M059J (cell line): ENCODE measurements at regions not wholly inside any gene's neighbourhood (a gene's known extent, or its start where the extent isn't known, plus 50 kb on each side); places are given as distances from the start of the nearest gene placed in this dataset.
A peak's percentile ranks its signal among the peaks of the same experiment; 100 is the strongest.
"Not testable (repeated sequence)": the region's sequence is repeated elsewhere in the genome, so short reads cannot be mapped to it uniquely, and the experiment has no call there.

Experiments
- DNase-seq: peaks from one replicate; pipeline ENCODE4 v3.0.0-alpha.2; 2012; ENCODE audit warnings: low read depth

DNA sequence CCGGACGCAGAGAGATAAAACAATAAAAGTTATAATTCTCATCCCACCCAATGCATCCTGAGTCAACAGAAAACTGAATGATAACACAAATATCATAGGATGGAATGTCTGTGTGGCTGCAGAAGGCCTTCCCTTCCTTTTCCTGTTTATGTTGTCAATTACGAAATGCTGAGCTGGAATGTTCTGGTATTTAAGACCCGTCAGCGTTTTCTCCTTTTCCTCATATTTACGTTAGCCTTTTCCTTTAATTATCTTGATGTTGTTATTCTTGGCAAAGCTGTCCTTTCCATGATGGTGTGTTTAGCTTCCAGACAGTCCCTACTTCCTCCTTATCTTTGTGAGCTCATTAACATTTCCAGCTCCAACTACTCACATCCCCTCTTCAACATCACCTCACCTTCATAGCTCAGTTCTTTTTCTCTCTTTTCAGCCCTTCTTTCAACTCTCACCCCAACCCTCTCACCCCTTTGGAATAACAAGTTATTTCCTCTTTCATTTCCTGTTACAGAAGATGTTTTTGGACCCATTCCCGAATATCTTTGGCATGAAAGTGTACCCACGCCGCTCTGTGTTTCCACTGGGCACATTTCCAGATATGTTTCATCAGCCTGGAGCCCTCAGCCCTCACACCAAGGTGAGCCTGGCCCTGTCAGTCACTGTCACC, 221.6 kb downstream of the NR2F1-AS1 start:
- DNase-seq: peak; percentile 85

DNA sequence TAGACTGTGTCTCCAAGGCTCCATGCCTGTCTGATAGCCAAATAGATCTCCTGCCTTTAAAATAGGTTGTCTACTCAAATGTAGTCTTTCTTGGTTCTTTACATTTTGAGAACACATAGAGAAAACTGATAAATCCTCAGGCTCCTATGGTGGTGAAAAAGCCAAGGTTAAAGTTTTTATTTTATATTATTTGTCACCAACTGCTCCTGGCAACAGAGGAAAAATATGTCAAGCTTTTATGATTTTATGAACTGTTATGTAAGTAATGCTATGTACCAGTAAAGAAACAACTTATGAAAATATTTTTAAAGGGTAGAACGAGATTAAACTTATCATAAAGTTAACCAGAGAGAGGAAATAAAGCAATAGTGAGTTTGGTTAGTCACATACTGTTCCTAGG, 222.8 kb downstream of the NR2F1-AS1 start:
- DNase-seq: no peak

DNA sequence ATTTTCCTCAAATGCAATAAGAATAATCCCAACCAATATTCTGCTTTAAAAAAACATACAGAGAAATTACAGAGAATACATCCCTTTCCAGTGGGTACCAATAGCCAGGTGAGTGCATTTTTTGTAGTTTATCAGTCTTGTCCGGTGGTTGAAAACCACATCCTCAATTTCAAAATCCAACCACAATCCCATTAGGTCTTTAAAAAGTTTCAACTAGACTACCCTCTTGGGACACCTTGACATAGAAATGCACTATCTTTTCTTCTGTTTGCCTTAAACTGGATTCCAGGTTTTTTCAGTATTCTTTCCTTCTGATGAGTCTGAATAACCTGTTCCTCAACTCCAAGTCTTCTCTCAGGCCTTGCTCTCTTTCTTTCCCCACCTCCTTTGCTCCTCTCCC, 223.3 kb downstream of the NR2F1-AS1 start:
- DNase-seq: no peak

DNA sequence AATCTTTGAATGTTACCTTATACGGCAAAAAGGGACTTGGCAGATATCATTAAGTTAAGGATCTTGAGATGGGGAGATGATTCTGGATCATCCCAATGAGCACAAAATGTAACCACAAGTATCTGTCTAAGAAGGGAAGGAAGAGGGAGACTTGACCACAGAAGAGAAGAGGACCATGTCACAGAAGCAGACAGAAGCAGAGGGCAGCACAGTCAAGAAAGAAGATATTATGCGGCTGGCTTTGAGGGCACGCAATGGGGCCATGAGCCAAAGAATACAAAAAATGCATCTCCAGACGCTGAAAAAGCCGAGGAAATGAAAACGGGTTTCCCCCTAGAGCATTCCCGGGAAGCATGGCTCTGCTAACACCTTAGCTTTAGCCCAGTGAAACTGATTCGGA, 225.3 kb downstream of the NR2F1-AS1 start:
- DNase-seq: peak; percentile 69

DNA sequence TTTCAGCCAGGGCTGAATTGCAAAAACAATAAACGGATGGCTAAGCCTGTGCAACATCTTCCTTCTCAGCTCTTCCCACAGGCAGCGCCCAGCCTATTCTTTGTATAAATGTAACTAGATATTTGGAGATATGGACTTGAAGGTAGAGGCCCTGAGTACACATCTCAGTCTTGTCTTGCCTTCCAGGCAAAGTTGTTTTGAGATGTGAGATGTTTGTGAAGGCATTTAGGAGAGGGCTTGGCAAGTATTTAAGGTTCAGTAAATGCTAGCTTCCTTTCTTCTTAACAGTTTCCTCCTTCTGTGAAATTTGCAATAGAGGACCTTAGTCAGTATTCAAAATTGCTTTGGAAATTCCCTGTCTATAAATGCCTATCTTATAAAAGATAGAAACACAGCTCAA, 228.8 kb downstream of the NR2F1-AS1 start:
- DNase-seq: no peak

DNA sequence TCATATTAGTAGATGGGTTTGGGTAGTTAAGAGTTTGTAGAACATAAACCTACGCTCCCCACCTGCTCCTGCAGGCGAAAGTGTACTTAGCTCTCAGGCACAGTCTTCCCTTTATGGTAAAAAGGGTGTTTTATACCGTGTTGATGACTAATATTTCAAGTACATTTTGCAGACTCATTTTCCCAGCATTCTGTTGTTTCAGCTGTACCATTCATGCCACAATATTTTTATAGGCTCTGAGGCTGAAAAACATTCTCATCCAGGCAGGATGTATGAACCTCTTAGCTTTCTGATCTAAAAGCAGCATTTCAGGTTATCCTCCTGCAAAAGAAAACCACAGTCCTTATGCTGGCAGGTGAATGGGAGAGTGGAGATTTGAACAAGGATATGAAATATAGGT, 231.4 kb downstream of the NR2F1-AS1 start:
- peak; percentile 59 for DNase-seq

DNA sequence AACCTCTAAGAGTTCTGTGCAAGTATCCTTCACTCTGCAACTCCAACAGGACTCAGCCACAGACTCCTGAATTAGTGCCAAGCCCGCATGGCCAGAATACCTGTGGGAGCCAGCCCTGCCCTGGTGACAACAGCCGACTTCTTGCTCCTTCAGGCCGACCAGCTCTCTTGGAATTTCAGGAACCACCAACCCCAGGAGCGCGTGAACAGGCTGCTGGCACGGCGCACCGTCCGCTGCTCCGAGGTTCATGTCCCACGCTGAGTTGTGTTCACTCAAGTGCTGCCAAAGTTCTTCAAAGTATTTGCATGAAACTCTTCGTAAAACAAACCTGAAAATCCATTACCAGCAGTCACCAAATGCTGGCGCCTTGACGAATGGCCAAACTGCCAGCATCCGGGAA, 232.8 kb downstream of the NR2F1-AS1 start:
- peak; percentile 80 for DNase-seq

DNA sequence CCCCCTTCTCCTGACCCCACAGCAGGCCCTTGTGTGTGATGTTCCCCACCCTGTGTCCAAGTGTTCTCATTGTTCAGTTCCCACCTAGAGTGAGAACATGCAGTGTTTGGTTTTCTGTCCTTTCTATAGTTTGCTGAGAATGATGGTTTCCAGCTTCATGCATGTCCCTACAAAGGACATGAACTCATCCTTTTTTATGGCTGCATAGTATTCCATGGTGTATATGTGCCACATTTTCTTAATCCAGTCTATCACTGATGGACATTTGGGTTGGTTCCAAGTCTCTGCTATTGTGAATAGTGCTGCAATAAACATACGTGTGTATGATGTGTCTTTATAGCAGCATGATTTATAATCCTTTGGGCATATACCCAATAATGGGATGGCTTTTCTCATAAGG, 234.2 kb downstream of the NR2F1-AS1 start:
- DNase-seq: not testable (repeated sequence)

DNA sequence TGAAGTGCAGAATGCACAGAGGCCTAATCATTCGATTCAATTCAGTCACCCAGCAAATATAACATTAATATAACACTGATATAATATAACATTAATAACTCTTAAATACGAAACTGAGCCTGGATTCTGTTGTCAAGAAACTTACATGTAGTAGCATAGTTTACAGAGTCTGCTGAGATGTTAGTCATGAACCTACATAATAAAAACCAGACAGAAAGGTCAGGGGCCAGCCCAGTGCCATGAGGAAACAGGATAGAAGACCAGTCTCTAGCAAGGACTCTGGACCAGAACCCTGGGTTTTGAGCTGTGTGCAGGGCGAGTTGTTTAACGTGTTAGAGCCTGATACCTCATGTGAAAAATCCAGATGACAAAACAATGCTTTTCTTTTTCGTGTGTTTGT, 234.7 kb downstream of the NR2F1-AS1 start:
- no peak for DNase-seq

DNA sequence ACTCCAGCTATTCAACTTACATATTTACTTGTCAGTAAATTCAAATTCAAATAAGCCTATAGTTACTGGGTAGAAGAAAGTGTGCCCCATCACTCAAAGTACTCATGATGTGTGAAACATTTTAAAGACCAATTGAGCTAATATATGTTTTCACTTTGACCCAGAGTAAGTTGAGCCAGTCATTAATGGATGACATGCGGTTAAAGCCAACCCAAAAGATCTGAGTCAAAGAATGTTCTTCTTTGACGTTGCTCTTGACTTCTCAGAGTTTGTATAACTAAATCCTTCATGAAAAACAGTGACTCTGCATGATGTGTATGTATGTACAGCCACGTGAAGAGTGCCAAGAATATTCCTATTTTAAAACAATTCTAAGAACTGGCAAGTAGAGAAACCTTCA, 237.4 kb downstream of the NR2F1-AS1 start:
- no peak for DNase-seq

DNA sequence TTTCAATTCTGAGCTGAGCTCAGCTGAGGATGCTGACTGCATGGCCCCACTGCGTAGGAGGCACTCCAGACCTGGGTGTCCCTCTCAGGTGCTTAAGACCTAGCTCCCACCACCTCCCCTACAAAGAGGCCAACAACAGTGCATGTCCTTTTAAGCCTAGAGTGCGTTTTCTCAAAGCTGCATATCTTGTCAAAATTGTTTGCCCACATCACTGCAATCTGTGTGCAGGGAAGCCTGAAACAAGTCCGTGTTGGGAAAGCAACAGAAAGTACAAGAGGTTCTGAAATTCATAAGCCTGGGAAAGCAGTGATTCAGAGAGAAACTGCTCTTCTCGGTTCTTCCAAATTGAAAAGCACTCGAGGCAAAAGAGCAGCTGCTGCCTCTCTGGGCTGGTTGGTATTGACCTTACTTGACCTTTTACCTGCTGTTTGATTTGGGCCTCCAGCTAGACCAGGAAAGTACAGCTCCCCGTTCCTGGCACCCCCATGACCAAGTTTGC, 238.4 kb downstream of the NR2F1-AS1 start:
- DNase-seq: no peak

DNA sequence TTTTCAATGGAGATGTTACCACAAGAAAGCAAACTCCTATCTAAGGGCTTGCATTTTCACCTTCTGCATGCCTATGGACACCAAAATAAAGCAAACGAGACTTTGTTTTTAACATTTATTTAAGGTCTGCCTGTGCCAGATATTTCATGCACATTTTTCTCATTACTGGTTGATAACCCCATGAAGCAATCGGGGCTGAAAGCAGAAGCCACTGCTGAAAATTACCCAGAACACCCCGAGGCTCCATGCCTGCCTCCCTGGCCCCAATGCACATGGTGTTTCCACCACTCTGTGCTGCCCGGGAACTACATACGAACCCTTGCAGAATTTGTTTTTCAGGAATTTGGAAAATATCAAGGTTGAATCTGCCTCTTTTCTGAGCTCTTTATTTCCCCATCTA, 240.1 kb downstream of the NR2F1-AS1 start:
- DNase-seq: no peak

DNA sequence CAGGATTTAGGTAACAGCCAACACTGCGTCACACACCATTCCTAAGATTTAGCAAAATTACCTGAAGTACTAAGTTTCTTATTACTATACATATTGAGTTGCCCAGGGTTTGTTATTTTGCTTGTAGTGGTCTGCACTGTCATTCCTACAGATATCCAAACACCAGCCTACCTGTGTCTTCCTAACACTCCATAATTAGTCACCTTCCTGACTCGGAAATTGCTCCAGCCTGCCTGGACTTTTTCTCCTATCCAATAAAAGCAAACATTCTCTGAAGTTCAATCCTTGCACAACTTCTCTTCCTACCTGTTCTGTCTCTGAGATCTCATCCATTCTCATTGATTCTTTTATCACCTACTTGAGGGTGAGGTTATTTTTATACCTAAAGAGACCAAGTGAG, 243.9 kb downstream of the NR2F1-AS1 start:
- DNase-seq: no peak

DNA sequence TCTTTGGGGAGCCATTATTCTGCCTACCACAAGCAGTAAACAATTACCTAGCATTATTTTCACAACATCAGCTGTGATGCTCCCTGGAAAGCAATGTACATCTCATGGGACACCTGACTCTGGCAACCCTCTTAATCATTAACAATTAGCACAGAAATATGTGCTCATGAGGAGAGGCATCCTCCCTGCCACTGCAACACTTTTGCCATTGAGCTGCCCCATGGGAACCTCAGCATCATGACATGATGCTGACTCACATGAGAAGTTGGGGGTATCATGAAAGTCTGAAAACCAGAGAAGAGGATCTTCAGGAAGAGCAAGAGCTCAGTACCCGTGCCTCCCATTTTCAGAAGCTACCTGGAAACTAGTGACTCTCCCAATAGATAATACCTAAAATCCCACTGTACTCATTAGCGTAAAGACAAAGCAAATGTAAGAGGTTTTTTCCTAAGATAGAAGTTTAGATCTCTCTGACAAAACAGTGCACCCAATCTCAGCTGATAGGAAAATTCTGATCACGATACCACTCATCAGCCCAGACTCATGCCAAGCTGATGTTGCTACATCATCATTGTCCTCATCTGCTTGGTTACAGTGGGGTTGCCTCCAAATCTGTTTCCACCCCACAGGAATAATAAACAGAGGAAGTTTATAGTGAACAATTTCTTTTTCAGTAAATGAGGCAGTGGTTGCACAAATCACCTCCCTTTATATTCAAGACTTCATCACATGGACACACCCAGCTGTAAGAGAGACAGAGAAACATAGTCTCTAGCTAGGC, 244.5 kb downstream of the NR2F1-AS1 start:
- DNase-seq: peak; percentile 16

DNA sequence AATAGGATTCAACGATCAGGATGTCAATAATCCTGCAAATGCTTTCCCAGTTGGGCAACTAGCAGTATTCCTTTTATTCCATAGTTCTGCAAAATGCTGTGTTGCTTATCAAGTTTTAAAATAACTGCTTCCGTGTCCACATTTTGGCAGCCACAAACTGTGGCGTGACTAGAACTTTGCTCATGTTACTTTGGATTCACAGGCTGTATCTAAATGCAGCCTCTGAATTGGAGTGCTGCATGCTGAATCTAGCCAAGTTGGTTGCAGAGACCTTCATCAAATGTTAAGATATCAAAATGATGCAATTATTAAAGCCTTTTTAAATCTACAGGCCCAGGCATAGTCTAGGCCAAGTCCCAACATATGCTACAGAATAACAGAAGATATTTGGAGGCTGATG, 249.2 kb downstream of the NR2F1-AS1 start:
- DNase-seq: no peak

DNA sequence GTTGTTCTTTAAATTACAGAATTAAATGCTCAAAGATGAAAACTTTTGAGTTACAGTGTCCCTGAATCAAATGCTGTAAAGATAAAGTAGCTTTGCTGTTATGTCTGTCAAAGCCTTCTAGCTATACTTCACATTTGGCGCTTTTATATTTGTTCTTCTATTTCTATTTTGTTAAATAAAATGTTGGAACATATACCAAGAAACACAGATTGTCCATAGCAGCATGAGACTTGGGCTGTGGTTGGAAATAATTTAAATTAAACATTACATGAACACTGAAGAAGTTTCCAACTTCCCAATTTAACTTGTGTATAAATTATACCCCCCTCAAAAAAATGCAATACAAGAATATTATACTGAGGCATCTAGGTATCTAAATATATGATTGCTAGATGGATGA, 249.8 kb downstream of the NR2F1-AS1 start:
- no peak for DNase-seq

DNA sequence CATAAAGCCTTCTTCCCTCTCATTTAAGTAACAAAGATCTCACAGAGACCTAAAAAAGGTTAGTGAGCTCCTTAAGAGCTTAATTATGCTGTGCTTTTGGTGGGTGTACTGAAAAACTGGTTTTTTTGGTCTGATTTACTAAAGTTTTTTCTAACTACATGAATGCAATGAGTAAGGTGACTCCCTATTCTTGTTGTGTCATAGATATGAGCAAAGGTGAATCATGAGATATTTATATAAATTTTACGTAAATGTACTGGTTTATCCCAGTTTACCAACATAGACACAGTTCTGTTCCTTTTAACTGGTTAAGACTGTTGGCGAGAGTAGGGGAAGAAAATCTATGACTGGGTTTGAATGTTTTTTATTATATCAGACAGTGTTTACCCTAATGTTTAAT, 250.5 kb downstream of the NR2F1-AS1 start:
- DNase-seq: peak; percentile 26

DNA sequence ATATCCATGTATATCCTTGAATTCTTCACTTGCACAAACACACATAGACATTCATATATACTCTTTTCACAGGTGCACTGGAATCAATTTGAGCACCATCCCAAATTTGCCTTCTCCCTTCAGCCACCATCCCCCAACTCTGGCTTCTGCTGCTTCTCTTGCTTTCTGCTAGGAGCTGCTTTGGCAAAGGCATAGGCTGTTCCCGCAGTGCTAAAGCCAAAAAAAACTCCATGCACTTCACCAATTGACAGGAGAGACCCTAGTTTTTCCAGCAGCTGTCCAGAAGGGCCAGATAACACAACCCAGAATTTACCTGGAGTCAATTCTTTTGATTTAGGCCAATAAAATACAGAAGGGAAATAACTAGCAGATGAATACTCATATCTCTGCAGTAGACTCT, 251.3 kb downstream of the NR2F1-AS1 start:
- DNase-seq: no peak

DNA sequence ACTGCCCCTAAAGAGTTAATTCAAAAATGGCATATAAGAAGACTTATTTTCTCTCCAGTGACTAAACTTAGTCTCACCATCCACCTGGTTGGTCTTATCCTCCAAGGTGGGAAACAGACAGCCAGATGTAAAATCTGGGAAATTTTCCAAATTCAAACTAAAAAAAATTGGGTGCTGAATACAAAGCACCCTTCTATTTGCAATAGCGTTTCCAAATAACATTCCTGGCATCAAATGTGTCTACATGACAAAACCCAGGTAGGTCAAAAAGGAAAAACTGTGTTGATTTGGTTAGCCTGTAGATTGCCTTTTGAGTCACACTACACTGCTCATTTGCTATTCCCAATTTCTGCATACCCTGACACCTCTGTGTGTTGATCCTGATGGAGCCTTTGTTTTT, 252.2 kb downstream of the NR2F1-AS1 start:
- no peak for DNase-seq

DNA sequence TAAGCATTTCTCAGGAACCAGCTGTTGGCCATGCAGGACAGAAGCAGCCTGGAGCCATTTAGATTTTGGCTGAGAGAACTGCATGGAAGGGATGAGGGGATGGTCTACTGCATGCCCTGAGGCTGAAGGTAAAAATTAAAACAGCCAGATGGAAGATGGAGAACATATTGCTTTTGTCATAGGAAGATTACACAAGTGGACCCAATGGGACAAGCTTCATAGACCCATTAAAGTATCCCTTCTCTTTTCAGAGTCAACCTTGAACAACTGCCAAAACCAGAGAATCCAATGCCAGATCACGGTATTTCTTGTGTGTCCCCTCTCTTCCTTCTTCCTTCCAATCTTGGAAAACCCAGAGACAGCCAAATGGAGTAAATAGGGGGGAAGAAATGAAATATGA, 253.4 kb downstream of the NR2F1-AS1 start:
- no peak for DNase-seq

DNA sequence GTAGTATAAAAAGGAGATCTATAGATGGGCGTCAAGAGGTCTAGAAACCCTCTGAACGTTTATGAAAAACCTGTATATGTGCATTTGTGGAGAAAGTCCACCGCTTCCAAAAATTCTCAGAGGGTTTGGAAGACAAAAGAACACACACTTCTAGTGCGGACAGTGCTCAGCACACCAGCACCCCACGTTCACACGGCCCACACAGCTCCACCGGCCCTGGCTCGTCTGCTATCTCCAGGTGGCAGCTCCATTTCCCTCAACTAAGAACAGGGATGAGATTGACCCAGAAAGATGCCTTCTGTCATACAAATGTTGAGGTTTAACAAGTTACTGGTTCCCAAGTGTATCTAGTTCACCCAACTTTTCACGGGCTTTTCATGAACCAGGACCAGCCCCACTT, 255.1 kb downstream of the NR2F1-AS1 start:
- no peak for DNase-seq

DNA sequence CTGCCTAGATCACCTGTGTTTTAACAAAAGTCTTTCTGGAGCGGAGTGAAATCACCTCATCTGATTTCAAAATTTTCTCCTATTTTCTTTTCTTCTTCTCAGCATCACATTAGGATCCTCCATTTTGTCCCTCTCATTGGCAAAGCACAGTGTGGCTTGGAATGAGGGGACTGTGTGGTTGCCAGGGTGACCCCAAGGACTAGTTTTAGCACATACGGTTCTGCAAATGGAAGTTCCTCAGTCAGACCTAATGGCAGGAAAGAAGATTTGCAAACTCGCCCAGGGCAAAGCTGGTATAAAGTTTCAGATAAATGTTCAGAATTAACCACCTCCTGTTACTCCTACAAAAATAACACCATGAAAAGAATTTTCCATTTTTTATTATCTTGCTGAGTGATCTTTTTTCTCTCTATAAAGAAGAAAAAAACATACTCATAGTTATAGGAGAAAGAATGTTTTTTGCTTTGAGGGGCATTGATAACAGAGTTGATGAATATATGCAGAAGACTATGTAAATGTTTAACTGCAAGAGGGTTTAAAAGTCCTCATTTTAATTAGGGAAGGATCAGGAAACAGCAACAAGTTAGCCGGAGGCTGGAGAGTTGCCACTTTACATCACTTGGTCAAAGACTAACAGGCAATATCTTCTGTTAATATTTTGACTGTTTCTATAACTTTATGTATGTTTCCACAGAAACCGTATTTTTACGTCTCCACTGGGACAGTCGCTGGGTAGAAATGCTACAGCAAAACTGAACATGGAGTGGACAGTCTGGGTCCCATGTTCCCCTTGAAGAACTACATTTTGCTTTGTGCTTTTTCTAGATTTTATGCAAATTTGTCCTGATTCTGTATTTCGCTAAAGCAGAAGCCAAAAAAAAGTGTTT, 257.8 kb downstream of the NR2F1-AS1 start:
- DNase-seq: no peak
